Activated naive CD8-positive, alpha-beta T cell treated with anti-CD3 and anti-CD28 coated beads, Interleukin-2, amount 10 ng/mL, durations not matched to agents 7 days and 5 days (primary cell): ENCODE measurements at regions not wholly inside any gene's neighbourhood (a gene's known extent, or its start where the extent isn't known, plus 50 kb on each side); places are given as distances from the start of the nearest gene placed in this dataset.

Experiments used
- ATAC-seq: fragments of 150-1000 bp; cut with Tn5 transposase; one replicate; pipeline ENCODE4 v1.10.0; 2021; ENCODE audit warnings: low read depth, moderate library complexity
- POLR2A ChIA-PET: fragments of 350-600 bp; sonication (Branson Sonifier 250); formaldehyde crosslinking; loops from one replicate; lab custom pipeline; 2021; ENCODE audit warnings: antibody characterized with exemption; lab: Charles Lee
- DNase-seq: peaks from one replicate; pipeline ENCODE4 v3.0.0; 2021
- H3K27ac Mint-ChIP-seq: one replicate; pipeline ENCODE4 v1.8.0; 2022; ENCODE audit warnings: mild to moderate bottlenecking, mixed read lengths
- H3K27me3 Mint-ChIP-seq: one replicate; pipeline ENCODE4 v1.8.0; 2022; ENCODE audit warnings: mild to moderate bottlenecking, moderate library complexity, mixed read lengths
- H3K36me3 Mint-ChIP-seq: one replicate; pipeline ENCODE4 v1.8.0; 2021; ENCODE audit warnings: mild to moderate bottlenecking, mixed read lengths
- H3K4me1 Mint-ChIP-seq: one replicate; pipeline ENCODE4 v1.8.0; 2021; ENCODE audit warnings: mixed read lengths
- H3K4me3 Mint-ChIP-seq: one replicate; pipeline ENCODE4 v1.8.0; 2022; ENCODE audit warnings: mild to moderate bottlenecking, moderate library complexity, mixed read lengths
- H3K9me3 Mint-ChIP-seq: one replicate; pipeline ENCODE4 v1.8.0; 2021; ENCODE audit warnings: mixed read lengths

GRCh38 chr7:52786174-52786573 lies 249.3 kb upstream of the POM121L12 start:
- H3K4me3 Mint-ChIP-seq = no peak overlapping the region
- ATAC-seq = no peak
- H3K27ac Mint-ChIP-seq = no peak overlapping the region
- no peak for DNase-seq
- POLR2A ChIA-PET = no interaction called here
- no peaks in the 10 kb centered on the region for H3K4me1 Mint-ChIP-seq
- H3K27me3 Mint-ChIP-seq = no peaks in the 10 kb centered on the region
- peaks cover 1% of the 10 kb centered on the region for H3K9me3 Mint-ChIP-seq
- no peaks in the 10 kb centered on the region for H3K36me3 Mint-ChIP-seq

- Mint-ChIP-seq H3K27me3 (no peaks in the 10 kb centered on the region), H3K9me3 (peaks cover 3% of the 10 kb centered on the region), H3K36me3 (no peaks in the 10 kb centered on the region), H3K27ac (no peak overlapping the region), H3K4me1 (no peaks in the 10 kb centered on the region), H3K4me3 (no peak overlapping the region)
- POLR2A ChIA-PET = no interaction called here
- no peak for DNase-seq
- no peak for ATAC-seq
These were observed 253.1 kb upstream of the POM121L12 start for GRCh38 chr7:52782348-52782747.

GRCh38 chr7:52781250-52781649 lies 254.2 kb upstream of the POM121L12 start:
- Mint-ChIP-seq H3K9me3 (peaks cover 6% of the 10 kb centered on the region), H3K4me3 (no peak overlapping the region), H3K36me3 (no peaks in the 10 kb centered on the region), H3K4me1 (no peaks in the 10 kb centered on the region), H3K27ac (no peak overlapping the region), H3K27me3 (no peaks in the 10 kb centered on the region)
- POLR2A ChIA-PET = no interaction called here
- ATAC-seq = no peak
- no peak for DNase-seq

GRCh38 chr7:52779004-52779403 lies 256.4 kb upstream of the POM121L12 start:
- no peaks in the 10 kb centered on the region for H3K4me1 Mint-ChIP-seq
- peaks cover 6% of the 10 kb centered on the region for H3K9me3 Mint-ChIP-seq
- H3K27me3 Mint-ChIP-seq = no peaks in the 10 kb centered on the region
- H3K27ac Mint-ChIP-seq = no peak overlapping the region
- H3K36me3 Mint-ChIP-seq = no peaks in the 10 kb centered on the region
- POLR2A ChIA-PET = no interaction called here
- no peak for DNase-seq
- H3K4me3 Mint-ChIP-seq = no peak overlapping the region
- no peak for ATAC-seq

GRCh38 chr7:52777051-52777822 lies 258.2 kb upstream of the POM121L12 start:
- DNase-seq = no peak
- no peak for ATAC-seq
- H3K36me3 Mint-ChIP-seq = no peaks in the 10 kb centered on the region
- no peak overlapping the region for H3K27ac Mint-ChIP-seq
- no peak overlapping the region for H3K4me3 Mint-ChIP-seq
- peaks cover 8% of the 10 kb centered on the region for H3K9me3 Mint-ChIP-seq
- H3K27me3 Mint-ChIP-seq = no peaks in the 10 kb centered on the region
- no peaks in the 10 kb centered on the region for H3K4me1 Mint-ChIP-seq
- POLR2A ChIA-PET = no interaction called here

- DNase-seq (no peak), ATAC-seq (no peak)
- Mint-ChIP-seq H3K36me3 (no peaks in the 10 kb centered on the region), H3K9me3 (peaks cover 10% of the 10 kb centered on the region), H3K4me3 (no peak overlapping the region), H3K27ac (no peak overlapping the region), H3K4me1 (no peaks in the 10 kb centered on the region), H3K27me3 (no peaks in the 10 kb centered on the region)
- POLR2A ChIA-PET = no interaction called here
These were observed 259.6 kb upstream of the POM121L12 start for GRCh38 chr7:52775876-52776275.

GRCh38 chr7:52771177-52771576 lies 264.3 kb upstream of the POM121L12 start:
- DNase-seq (no peak), ATAC-seq (no peak)
- Mint-ChIP-seq H3K27me3 (no peaks in the 10 kb centered on the region), H3K36me3 (no peaks in the 10 kb centered on the region), H3K27ac (no peak overlapping the region), H3K4me1 (no peaks in the 10 kb centered on the region), H3K4me3 (no peak overlapping the region), H3K9me3 (peaks cover 4% of the 10 kb centered on the region)
- POLR2A ChIA-PET = no interaction called here

GRCh38 chr7:52764492-52765169 lies 270.8 kb upstream of the POM121L12 start:
- peaks cover 5% of the 10 kb centered on the region for H3K9me3 Mint-ChIP-seq
- no peak overlapping the region for H3K27ac Mint-ChIP-seq
- DNase-seq = no peak
- no peaks in the 10 kb centered on the region for H3K27me3 Mint-ChIP-seq
- no peak overlapping the region for H3K4me3 Mint-ChIP-seq
- no peak for ATAC-seq
- H3K4me1 Mint-ChIP-seq = no peaks in the 10 kb centered on the region
- H3K36me3 Mint-ChIP-seq = no peaks in the 10 kb centered on the region
- POLR2A ChIA-PET = no interaction called here

GRCh38 chr7:52758356-52758755 lies 277.1 kb upstream of the POM121L12 start:
- H3K4me3 Mint-ChIP-seq = no peak overlapping the region

GRCh38 chr7:52753855-52754254 lies 281.6 kb upstream of the POM121L12 start:
- POLR2A ChIA-PET = no interaction called here
- Mint-ChIP-seq H3K27me3 (no peaks in the 10 kb centered on the region), H3K9me3 (peaks cover 7% of the 10 kb centered on the region), H3K4me1 (no peaks in the 10 kb centered on the region), H3K4me3 (no peak overlapping the region), H3K27ac (no peak overlapping the region), H3K36me3 (no peaks in the 10 kb centered on the region)
- ATAC-seq = no peak
- no peak for DNase-seq

More at GRCh38 chr7:52758356-52758755, 277.1 kb upstream of the POM121L12 start:
- Mint-ChIP-seq H3K36me3 (no peaks in the 10 kb centered on the region), H3K27ac (no peak overlapping the region), H3K4me1 (no peaks in the 10 kb centered on the region), H3K9me3 (peaks cover 7% of the 10 kb centered on the region), H3K27me3 (no peaks in the 10 kb centered on the region)
- POLR2A ChIA-PET = no interaction called here
- no peak for ATAC-seq
- no peak for DNase-seq

- H3K4me3 Mint-ChIP-seq = no peak overlapping the region
- H3K4me1 Mint-ChIP-seq = no peaks in the 10 kb centered on the region
- no peak overlapping the region for H3K27ac Mint-ChIP-seq
- POLR2A ChIA-PET = no interaction called here
- ATAC-seq = no peak
- H3K9me3 Mint-ChIP-seq = peaks cover 9% of the 10 kb centered on the region
- H3K36me3 Mint-ChIP-seq = no peaks in the 10 kb centered on the region
- no peaks in the 10 kb centered on the region for H3K27me3 Mint-ChIP-seq
- DNase-seq = no peak
These were observed 282.5 kb upstream of the POM121L12 start for GRCh38 chr7:52752891-52753290.

- H3K9me3 Mint-ChIP-seq = peaks cover 10% of the 10 kb centered on the region
- H3K27me3 Mint-ChIP-seq = no peaks in the 10 kb centered on the region
- ATAC-seq (no peak), DNase-seq (no peak)
- H3K27ac Mint-ChIP-seq = no peak overlapping the region
- no peaks in the 10 kb centered on the region for H3K4me1 Mint-ChIP-seq
- POLR2A ChIA-PET = no interaction called here
- H3K4me3 Mint-ChIP-seq = no peak overlapping the region
- H3K36me3 Mint-ChIP-seq = no peaks in the 10 kb centered on the region
These were observed 285.6 kb upstream of the POM121L12 start for GRCh38 chr7:52749880-52750279.

GRCh38 chr7:52747817-52748216 lies 287.6 kb upstream of the POM121L12 start:
- Mint-ChIP-seq H3K27ac (no peak overlapping the region), H3K4me1 (no peaks in the 10 kb centered on the region), H3K4me3 (no peak overlapping the region), H3K9me3 (peaks cover 15% of the 10 kb centered on the region), H3K36me3 (no peaks in the 10 kb centered on the region), H3K27me3 (no peaks in the 10 kb centered on the region)
- DNase-seq = no peak
- POLR2A ChIA-PET = no interaction called here
- ATAC-seq = no peak

- ATAC-seq (no peak), DNase-seq (no peak)
- Mint-ChIP-seq H3K36me3 (no peaks in the 10 kb centered on the region), H3K27ac (no peak overlapping the region), H3K4me3 (no peak overlapping the region), H3K9me3 (peaks cover 9% of the 10 kb centered on the region), H3K27me3 (no peaks in the 10 kb centered on the region), H3K4me1 (no peaks in the 10 kb centered on the region)
- POLR2A ChIA-PET = no interaction called here
These were observed 293.7 kb upstream of the POM121L12 start for GRCh38 chr7:52741670-52742290.
